HG03469 (cell line): ENCODE measurements at regions not wholly inside any gene's neighbourhood (a gene's known extent, or its start where the extent isn't known, plus 50 kb on each side); places are given as distances from the start of the nearest gene placed in this dataset.
A peak's percentile ranks its signal among the peaks of the same experiment; 100 is the strongest.

ENCODE experiments used
- ATAC-seq: cut with Tn5 transposase; IDR thresholded peaks from one replicate; pipeline ENCODE4 v1.9.1; 2021; ENCODE audit warnings: mild to moderate bottlenecking, moderate library complexity, moderate number of reproducible peaks; ENCODE audit not compliant: unreplicated experiment

DNA sequence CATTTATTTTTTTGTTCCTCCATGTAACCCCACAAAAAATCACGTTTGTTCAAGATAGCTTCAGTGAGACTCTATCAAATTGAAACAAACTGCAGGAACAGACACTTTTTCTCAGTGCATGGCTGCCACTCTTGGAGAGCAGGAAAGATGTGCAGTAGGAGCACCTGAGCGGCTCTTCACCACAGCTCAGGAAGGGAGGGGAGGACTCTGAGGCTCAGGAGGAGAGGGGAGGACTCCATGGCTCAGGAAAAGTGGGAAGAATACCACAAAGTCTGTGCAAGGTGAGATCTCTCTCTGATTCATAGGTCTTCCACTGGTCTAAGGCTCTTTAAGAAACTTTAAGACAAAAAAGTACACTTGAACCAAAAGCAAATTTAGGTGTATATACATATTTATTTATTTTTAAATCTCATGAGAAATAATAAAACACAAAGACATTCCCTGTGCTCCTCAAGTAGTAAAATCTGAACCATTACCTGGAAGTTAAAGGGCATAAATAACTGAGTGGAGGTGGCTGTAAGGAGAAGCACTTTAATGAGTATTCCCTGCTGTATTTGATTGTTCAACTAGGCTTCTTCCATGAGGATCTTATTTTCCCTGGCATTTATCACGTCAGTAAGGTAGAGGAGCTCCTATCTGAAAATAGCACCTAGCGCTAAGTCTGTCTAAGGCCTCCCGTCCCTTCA is 69.2 kb upstream of the CCN6 start:
- ATAC-seq: no peak

GRCh38 chr6:111985202-111985731 is 68.6 kb upstream of the CCN6 start:
- ATAC-seq: no peak

DNA sequence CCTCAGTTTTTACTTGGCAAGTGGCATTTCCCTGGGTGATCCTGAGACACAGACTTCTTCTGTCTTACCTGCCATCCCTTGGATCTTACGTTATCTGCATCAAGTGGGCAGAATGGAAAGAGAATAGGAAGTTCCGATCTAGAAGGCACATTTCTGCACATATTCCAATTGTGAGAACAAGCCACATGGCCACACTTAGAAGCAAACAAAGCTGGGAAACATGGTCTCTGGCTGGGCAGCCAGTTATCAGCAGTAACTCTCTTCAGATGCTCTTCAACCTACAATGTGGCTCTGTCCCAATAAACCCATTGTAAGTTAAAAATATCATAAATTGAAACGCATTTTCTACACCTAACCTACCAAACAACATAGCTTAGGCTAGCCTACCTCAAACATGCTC is 67.3 kb upstream of the CCN6 start:
- no peak for ATAC-seq

- ATAC-seq: no peak
Observed at GRCh38 chr6:111987295-111987694, 66.6 kb upstream of the CCN6 start.

GRCh38 chr6:111988926-111989325 is 65.0 kb upstream of the CCN6 start:
- ATAC-seq: no peak

DNA sequence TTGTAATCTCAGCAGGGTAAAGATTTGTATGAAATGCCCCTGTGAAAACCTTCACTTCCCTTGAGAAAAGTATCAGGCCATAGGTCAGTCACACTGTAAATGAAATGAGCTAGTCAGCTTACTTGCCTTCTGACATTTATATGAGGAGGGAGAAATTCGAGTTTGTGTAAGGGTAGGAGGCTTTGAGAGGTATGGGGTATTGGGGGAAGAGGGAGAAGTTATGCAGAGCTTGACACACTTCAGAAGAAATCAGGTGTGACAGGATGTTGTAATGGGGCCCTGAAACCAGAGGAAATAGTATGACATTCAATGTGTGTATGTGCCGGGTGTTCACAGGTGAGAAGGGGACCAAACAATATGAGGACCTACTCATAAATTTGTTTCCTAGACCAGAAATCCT is 64.2 kb upstream of the CCN6 start:
- ATAC-seq: no peak

- ATAC-seq: no peak
Observed at GRCh38 chr6:111990214-111990613, 63.7 kb upstream of the CCN6 start.

DNA sequence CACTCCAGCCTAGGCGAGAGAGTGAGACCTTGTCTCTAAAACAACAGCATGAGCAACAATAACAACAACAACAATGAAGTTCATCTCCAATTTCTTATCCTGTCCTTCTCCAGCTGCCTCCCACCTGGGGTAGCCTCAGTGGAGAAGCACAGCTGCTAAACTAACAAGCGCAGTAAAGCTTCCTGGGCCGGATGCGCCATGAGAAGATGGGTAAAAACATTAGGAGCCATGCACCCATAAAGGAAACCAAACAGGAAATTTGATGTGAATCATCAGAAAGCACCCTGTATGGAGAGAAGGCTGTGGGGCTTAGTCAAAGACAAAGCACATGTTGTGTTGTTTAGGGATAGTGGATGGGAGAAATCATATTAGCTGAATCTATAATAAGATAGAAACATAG is 61.1 kb upstream of the CCN6 start:
- no peak for ATAC-seq

DNA sequence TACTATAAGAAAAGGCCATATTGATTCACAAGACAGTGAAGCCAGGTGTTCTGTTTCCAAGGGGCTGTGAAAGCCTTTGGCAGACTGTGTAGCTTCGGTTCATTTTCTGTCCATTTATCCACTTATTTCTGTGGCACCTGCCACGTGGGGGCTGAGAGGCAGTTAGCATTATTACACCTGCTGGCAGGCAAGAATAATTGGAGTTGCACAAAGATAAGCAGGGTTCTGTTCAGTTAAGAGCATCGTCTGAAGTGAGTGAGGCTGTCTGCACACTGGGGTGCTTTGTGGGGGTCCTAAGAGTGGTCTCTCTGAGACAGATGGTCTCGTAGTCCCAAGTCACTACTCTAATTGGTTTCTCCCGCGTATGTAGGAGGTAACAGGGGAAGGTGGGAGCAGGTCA is 60.6 kb upstream of the CCN6 start:
- no peak for ATAC-seq

GRCh38 chr6:111994791-111995190 is 59.1 kb upstream of the CCN6 start:
- ATAC-seq: no peak

DNA sequence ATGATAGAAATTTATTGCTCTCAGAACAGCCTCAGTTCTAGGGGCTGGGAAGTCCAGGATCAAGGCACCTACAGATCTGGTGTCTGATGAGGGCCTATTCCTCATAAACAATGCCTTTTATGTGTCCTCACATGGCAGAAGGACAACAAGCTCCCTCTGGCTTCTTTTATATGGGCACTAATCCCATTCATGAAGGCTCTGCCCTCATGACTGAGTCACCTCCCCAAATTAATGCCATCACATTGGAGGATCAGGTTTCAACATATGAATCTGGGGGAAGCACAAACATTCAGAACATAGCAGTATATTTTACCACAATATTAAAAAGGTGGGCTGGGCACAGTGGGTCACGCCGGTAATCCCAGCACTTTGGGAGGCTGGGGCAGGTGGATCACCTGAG is 58.5 kb upstream of the CCN6 start:
- no peak for ATAC-seq

DNA sequence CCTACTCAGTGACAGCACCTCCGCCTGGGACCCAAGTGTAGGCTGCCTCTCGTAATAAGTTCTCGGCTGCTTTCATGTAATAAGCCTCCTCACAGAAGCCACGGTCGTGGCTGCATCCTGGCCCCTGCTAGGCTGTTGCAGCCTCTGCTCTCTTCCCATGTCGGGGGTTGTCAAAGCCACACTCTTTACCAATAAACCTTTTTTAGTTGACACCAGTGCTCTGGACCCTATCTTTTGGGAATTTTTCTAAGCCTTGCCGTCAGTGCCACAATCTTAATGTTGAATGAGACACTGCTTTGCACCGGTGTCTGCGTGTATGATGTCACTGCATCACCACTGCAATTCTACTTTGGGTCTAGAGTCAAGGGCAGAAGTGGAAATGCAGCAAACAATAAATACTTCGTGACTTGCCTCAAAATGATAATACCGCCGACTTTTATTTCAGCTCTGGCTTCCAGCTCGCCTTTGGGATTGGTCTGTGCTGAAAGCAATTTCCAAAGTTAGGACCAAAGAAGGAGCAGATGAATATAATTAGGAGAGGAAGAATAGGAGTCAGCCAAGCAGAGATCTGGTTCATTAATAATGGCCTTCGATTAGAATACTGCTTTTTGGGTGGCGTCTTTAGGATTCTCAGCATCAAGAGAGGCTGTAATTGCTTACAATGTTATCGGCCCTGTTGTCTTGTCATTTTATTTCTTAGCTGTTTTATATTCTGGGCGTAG is 57.6 kb upstream of the CCN6 start:
- no peak for ATAC-seq

GRCh38 chr6:111997078-111997852 is 56.6 kb upstream of the CCN6 start:
- peak; percentile 53 for ATAC-seq

DNA sequence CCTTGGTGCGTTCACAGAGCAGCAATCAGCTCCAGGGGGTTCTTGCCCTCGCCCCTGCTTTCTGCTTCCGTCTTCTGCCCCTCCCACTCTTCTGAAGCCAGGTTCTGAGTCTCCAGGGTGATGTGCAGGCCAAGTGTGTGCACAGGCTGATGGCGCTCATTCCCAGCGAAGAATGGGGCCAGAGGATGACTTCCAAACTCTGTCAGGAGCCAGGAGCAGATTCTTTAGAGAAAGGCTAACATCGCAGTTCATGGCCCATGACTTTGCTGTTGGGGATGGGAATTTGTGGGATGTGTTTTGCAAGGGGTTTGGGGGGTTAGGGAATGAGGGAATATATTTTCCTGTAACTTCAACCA is 56.1 kb upstream of the CCN6 start:
- ATAC-seq: no peak

- no peak for ATAC-seq
Observed at GRCh38 chr6:112002307-112002706, 51.6 kb upstream of the CCN6 start.
